Osteocyte (in vitro differentiated cells): ENCODE measurements at regions not wholly inside any gene's neighbourhood (a gene's known extent, or its start where the extent isn't known, plus 50 kb on each side); places are given as distances from the start of the nearest gene placed in this dataset.

Source experiments
- DNase-seq: peaks from one replicate; pipeline ENCODE4 v3.0.0; 2021; ENCODE audit warnings: mixed read lengths; ENCODE audit not compliant: unreplicated experiment; ENCODE audit errors: extremely low spot score
- H3K27ac Mint-ChIP-seq: one replicate; pipeline ENCODE4 v1.8.0; 2021; ENCODE audit warnings: mild to moderate bottlenecking, mixed read lengths; ENCODE audit not compliant: unreplicated experiment
- H3K27me3 Mint-ChIP-seq: one replicate; pipeline ENCODE4 v1.8.0; 2021; ENCODE audit warnings: mixed read lengths; ENCODE audit not compliant: unreplicated experiment
- H3K36me3 Mint-ChIP-seq: one replicate; pipeline ENCODE4 v1.8.0; 2021; ENCODE audit warnings: mixed read lengths; ENCODE audit not compliant: unreplicated experiment
- H3K4me1 Mint-ChIP-seq: one replicate; pipeline ENCODE4 v1.8.0; 2021; ENCODE audit warnings: mixed read lengths; ENCODE audit not compliant: unreplicated experiment
- H3K4me3 Mint-ChIP-seq: one replicate; pipeline ENCODE4 v1.8.0; 2021; ENCODE audit warnings: mild to moderate bottlenecking, moderate library complexity, mixed read lengths; ENCODE audit not compliant: unreplicated experiment
- H3K9me3 Mint-ChIP-seq: one replicate; pipeline ENCODE4 v1.8.0; 2021; ENCODE audit warnings: mixed read lengths; ENCODE audit not compliant: unreplicated experiment
- CTCF ChIP-seq: fragments of 200-600 bp; sonication (generic); IDR thresholded peaks from 2 replicates; pipeline ENCODE4 v1.5.0; 2021; ENCODE audit warnings: antibody characterized with exemption, mild to moderate bottlenecking, moderate library complexity

GRCh38 chr21:18869104-18869503, 465.5 kb upstream of the TMPRSS15 start:
- H3K27me3 Mint-ChIP-seq = no peaks in the 10 kb centered on the region
- no peak for DNase-seq
- H3K27ac Mint-ChIP-seq = no peak overlapping the region
- H3K36me3 Mint-ChIP-seq = no peaks in the 10 kb centered on the region
- no peak for TF ChIP-seq CTCF
- peaks cover 12% of the 10 kb centered on the region for H3K9me3 Mint-ChIP-seq
- no peak overlapping the region for H3K4me3 Mint-ChIP-seq
- H3K4me1 Mint-ChIP-seq = no peaks in the 10 kb centered on the region

GRCh38 chr21:18877917-18878316, 474.3 kb upstream of the TMPRSS15 start:
- H3K27me3 Mint-ChIP-seq = no peaks in the 10 kb centered on the region
- peaks cover 19% of the 10 kb centered on the region for H3K9me3 Mint-ChIP-seq
- DNase-seq = no peak
- peaks cover 1% of the 10 kb centered on the region for H3K36me3 Mint-ChIP-seq
- no peak overlapping the region for H3K27ac Mint-ChIP-seq
- no peak overlapping the region for H3K4me3 Mint-ChIP-seq
- TF ChIP-seq CTCF = no peak
- peaks cover 5% of the 10 kb centered on the region for H3K4me1 Mint-ChIP-seq

GRCh38 chr21:18887922-18888602, 484.5 kb upstream of the TMPRSS15 start:
- no peaks in the 10 kb centered on the region for H3K36me3 Mint-ChIP-seq
- peaks cover 10% of the 10 kb centered on the region for H3K9me3 Mint-ChIP-seq
- H3K27ac Mint-ChIP-seq = no peak overlapping the region
- H3K4me1 Mint-ChIP-seq = peaks cover 11% of the 10 kb centered on the region
- DNase-seq = no peak
- H3K4me3 Mint-ChIP-seq = no peak overlapping the region
- peaks cover 9% of the 10 kb centered on the region for H3K27me3 Mint-ChIP-seq
- TF ChIP-seq CTCF = no peak

- DNase-seq = no peak
- Mint-ChIP-seq H3K4me1 (no peaks in the 10 kb centered on the region), H3K9me3 (no peaks in the 10 kb centered on the region), H3K27me3 (peaks cover 22% of the 10 kb centered on the region), H3K4me3 (no peak overlapping the region), H3K27ac (no peak overlapping the region), H3K36me3 (no peaks in the 10 kb centered on the region)
- TF ChIP-seq CTCF = no peak
Observed at GRCh38 chr21:18893406-18893805, 489.8 kb upstream of the TMPRSS15 start.

- Mint-ChIP-seq H3K4me1 (no peaks in the 10 kb centered on the region), H3K36me3 (no peaks in the 10 kb centered on the region), H3K4me3 (no peak overlapping the region), H3K27me3 (peaks cover 26% of the 10 kb centered on the region), H3K27ac (no peak overlapping the region), H3K9me3 (no peaks in the 10 kb centered on the region)
- no peak for DNase-seq
- TF ChIP-seq CTCF = no peak
Observed at GRCh38 chr21:18894387-18894786, 490.8 kb upstream of the TMPRSS15 start.
